Mesendoderm (in vitro differentiated cells): ENCODE measurements at regions not wholly inside any gene's neighbourhood (a gene's known extent, or its start where the extent isn't known, plus 50 kb on each side); places are given as distances from the start of the nearest gene placed in this dataset.

ENCODE experiments used
- DNase-seq: peaks from one replicate; pipeline ENCODE4 v3.0.0; 2013
- H2AK5ac ChIP-seq: 2 replicates; pipeline ENCODE4 v1.6.1; 2013; ENCODE audit warnings: low read length, inconsistent platforms
- H2BK120ac ChIP-seq: 2 replicates; pipeline ENCODE4 v1.6.1; 2013; ENCODE audit warnings: low read depth, mild to moderate bottlenecking, low read length, moderate library complexity, mixed read lengths
- H2BK15ac ChIP-seq: replicated peaks from 2 replicates; pipeline ENCODE4 v1.6.1; 2013; ENCODE audit warnings: low read depth, mild to moderate bottlenecking, moderate library complexity
- H2BK5ac ChIP-seq: 2 replicates; pipeline ENCODE4 v1.6.1; 2013; ENCODE audit warnings: low read length, inconsistent platforms
- H3K18ac ChIP-seq: 2 replicates; pipeline ENCODE4 v1.6.1; 2013; ENCODE audit warnings: mild to moderate bottlenecking, low read length, mixed read lengths
- H3K23ac ChIP-seq: one replicate; pipeline ENCODE4 v1.6.1; 2013; ENCODE audit warnings: low read length
- H3K27ac ChIP-seq: 2 replicates; pipeline ENCODE4 v1.5.1; 2013; ENCODE audit warnings: low read depth, mild to moderate bottlenecking, inconsistent platforms, low read length, moderate library complexity
- H3K27me3 ChIP-seq: 2 replicates; pipeline ENCODE4 v1.6.1; 2013; ENCODE audit warnings: low read length, control low read depth, mild to moderate bottlenecking, inconsistent platforms; ENCODE audit not compliant: insufficient read depth, poor library complexity
- H3K36me3 ChIP-seq: 2 replicates; pipeline ENCODE4 v1.6.1; 2013; ENCODE audit warnings: low read length, inconsistent platforms; ENCODE audit not compliant: control insufficient read depth, insufficient read depth
- H3K4ac ChIP-seq: one replicate; pipeline ENCODE4 v1.6.1; 2013; ENCODE audit warnings: low read depth, mild to moderate bottlenecking, low read length, moderate library complexity
- H3K4me1 ChIP-seq: 2 replicates; pipeline ENCODE4 v1.6.1; 2013; ENCODE audit warnings: low read depth, low read length, inconsistent platforms; ENCODE audit not compliant: control insufficient read depth
- H3K4me2 ChIP-seq: 2 replicates; pipeline ENCODE4 v1.6.1; 2013; ENCODE audit warnings: low read length
- H3K4me3 ChIP-seq: 2 replicates; pipeline ENCODE4 v1.5.1; 2013; ENCODE audit warnings: mild to moderate bottlenecking, low read length
- H3K56ac ChIP-seq: one replicate; pipeline ENCODE4 v1.6.1; 2013; ENCODE audit warnings: low read length
- H3K79me1 ChIP-seq: 2 replicates; pipeline ENCODE4 v1.6.1; 2013; ENCODE audit warnings: low read length, inconsistent platforms
- H3K79me2 ChIP-seq: 2 replicates; pipeline ENCODE4 v1.6.1; 2013; ENCODE audit warnings: mild to moderate bottlenecking, low read length; ENCODE audit not compliant: control insufficient read depth, insufficient read depth
- H3K9ac ChIP-seq: 2 replicates; pipeline ENCODE4 v1.6.1; 2013; ENCODE audit warnings: low read length, inconsistent platforms
- H4K5ac ChIP-seq: one replicate; pipeline ENCODE4 v1.6.1; 2013; ENCODE audit warnings: low read length
- H4K8ac ChIP-seq: one replicate; pipeline ENCODE4 v1.6.1; 2013; ENCODE audit warnings: low read depth, mild to moderate bottlenecking, control low read depth, low read length, moderate library complexity
- WGBS: extraction: QIAGEN DNeasy Blood & Tissue Kit; methylation state at CpG from one replicate; pipeline ENCODE4 v1.1.7; 2013; ENCODE audit warnings: low lambda C conversion rate, missing lambda C conversion rate; ENCODE audit not compliant: insufficient coverage; ENCODE audit errors: extremely low coverage; 5-methylcytosine and 5-hydroxymethylcytosine counted together

DNA sequence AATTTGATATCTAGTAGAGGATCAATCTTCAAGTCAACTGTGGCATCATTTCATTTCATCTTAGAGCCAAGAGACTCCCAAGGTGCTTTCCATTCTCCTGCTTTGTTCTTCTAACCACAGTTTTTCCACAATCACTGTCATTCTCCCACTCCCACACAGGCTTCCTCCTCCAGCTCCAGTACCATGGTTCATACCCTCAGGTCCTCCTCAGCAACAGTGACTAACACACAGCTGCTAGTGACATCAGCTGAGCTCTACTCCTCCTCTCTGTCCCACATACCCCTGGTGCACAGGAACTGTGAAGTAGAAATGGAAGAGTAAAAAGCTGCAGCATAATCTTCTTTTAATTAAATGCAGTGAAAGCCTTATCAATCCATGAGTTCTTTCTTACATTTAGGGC, 200.2 kb upstream of the DPH6 start:
- no peak overlapping the region for H2BK15ac ChIP-seq

DNA sequence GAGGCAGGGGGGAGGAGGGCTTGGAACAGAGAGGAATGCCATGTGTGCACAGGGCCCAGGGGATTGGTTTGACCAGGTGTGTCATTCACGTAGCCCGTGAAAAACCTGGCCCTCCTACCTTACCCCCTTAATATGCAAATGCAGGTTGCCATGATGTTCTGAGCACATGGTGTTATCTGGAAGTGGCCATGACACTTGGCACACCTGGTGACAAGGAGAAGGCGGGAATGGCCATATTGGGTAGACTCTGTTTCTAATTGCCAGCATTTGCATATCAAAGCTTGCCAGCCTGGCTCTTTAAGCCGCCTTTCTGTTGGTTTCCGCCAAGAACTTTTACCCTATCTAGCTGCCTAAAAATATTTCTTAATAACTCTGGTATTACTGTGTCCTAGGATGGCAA, 202.1 kb upstream of the DPH6 start:
- no peaks in the 10 kb centered on the region for H3K27me3 ChIP-seq
- H3K79me2 ChIP-seq: no peaks in the 10 kb centered on the region
- H3K23ac ChIP-seq: no peak overlapping the region
- no peak overlapping the region for H2BK5ac ChIP-seq
- no peak overlapping the region for H3K9ac ChIP-seq
- H3K4me2 ChIP-seq: no peak overlapping the region
- H2AK5ac ChIP-seq: no peak overlapping the region
- H4K5ac ChIP-seq: no peak overlapping the region
- no peak overlapping the region for H3K27ac ChIP-seq
- H3K56ac ChIP-seq: no peak overlapping the region
- WGBS: no CpG with 5 or more reads among the region's 5 CpGs
- H3K4me1 ChIP-seq: no peaks in the 10 kb centered on the region
- no peaks in the 10 kb centered on the region for H3K79me1 ChIP-seq
- H2BK15ac ChIP-seq: no peak overlapping the region
- H3K36me3 ChIP-seq: no peaks in the 10 kb centered on the region
- no peak for DNase-seq
- H3K18ac ChIP-seq: no peak overlapping the region
- H4K8ac ChIP-seq: no peak overlapping the region
- no peak overlapping the region for H3K4me3 ChIP-seq
- no peak overlapping the region for H3K4ac ChIP-seq
- H2BK120ac ChIP-seq: no peak overlapping the region

More for the DNA sequence above, 200.2 kb upstream of the DPH6 start:
- peak; percentile 29 for DNase-seq
- Histone ChIP-seq H3K79me2 (no peaks in the 10 kb centered on the region), H3K4me1 (no peaks in the 10 kb centered on the region), H3K27ac (no peak overlapping the region), H4K5ac (no peak overlapping the region), H3K9ac (no peak overlapping the region), H3K23ac (no peak overlapping the region), H4K8ac (no peak overlapping the region), H3K4me3 (no peak overlapping the region), H2AK5ac (no peak overlapping the region), H3K36me3 (no peaks in the 10 kb centered on the region), H3K18ac (no peak overlapping the region), H3K56ac (no peak overlapping the region), H3K27me3 (no peaks in the 10 kb centered on the region), H3K4ac (no peak overlapping the region), H2BK120ac (no peak overlapping the region), H2BK5ac (no peak overlapping the region), H3K4me2 (no peak overlapping the region), H3K79me1 (no peaks in the 10 kb centered on the region)

DNA sequence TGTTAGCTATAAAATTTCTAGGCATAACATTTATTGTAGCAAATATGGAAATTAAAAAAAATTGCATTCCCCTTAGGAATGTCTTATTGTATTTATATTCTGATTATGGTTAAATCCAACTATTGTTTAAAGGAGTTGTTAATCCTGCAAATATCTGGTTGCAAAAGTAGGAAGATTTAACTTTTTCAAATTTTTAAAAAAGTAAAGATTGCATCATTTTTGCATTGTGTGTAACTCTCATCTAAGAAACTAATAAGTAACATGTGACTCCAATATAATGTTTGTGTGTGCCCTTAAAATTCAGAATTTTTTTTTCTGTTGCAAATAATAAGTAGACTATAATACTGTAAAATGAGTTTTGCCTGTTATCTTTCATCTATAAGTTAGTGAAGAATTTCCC, 204.1 kb upstream of the DPH6 start:
- H3K9ac ChIP-seq: no peak overlapping the region
- no peaks in the 10 kb centered on the region for H3K79me2 ChIP-seq
- no peak overlapping the region for H3K4me3 ChIP-seq
- no peak overlapping the region for H2AK5ac ChIP-seq
- H4K5ac ChIP-seq: no peak overlapping the region
- no peak overlapping the region for H2BK5ac ChIP-seq
- H3K4ac ChIP-seq: no peak overlapping the region
- no peak overlapping the region for H2BK120ac ChIP-seq
- no peaks in the 10 kb centered on the region for H3K36me3 ChIP-seq
- H3K4me2 ChIP-seq: no peak overlapping the region
- H3K18ac ChIP-seq: no peak overlapping the region
- no peaks in the 10 kb centered on the region for H3K4me1 ChIP-seq
- no peak overlapping the region for H2BK15ac ChIP-seq
- no peak overlapping the region for H3K56ac ChIP-seq
- H3K79me1 ChIP-seq: no peaks in the 10 kb centered on the region
- no peak for DNase-seq
- no peak overlapping the region for H3K23ac ChIP-seq
- H3K27me3 ChIP-seq: no peaks in the 10 kb centered on the region
- H4K8ac ChIP-seq: no peak overlapping the region
- H3K27ac ChIP-seq: no peak overlapping the region

DNA sequence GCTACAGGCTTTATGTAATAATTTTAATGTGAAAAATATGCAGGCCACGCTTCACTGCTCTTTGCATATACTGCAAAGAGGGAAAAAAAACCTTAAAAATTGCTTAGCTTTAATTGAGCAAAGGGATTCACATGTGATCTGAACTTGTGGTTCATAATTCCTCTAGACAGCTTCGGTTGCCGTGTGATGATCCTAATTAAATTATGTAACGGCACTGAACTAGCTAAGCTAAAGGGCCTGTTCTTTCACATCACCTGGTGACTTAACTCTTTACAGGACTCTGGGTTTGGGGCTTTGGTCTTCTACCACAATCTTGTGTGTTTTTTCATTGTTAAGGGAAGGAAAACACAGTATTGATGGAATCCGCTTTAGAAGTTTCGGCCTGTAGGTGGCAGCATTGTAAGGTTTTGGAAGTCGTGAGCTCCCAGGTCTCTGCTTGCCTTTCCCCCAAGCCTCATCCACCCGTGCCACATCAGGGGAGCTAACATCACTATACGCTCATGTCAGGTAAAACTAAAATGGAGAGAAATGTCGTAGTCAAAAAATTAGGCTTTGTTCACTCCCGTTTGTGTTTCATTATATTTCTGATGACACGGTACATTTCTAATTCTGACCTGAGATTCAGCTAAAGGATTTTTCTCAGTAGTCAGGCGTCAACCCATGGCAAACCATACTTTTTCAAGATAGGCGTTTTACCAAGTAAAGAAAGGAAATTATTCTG, 205.6 kb upstream of the DPH6 start:
- Histone ChIP-seq H3K9ac (no peak overlapping the region), H3K27me3 (no peaks in the 10 kb centered on the region), H2BK5ac (no peak overlapping the region), H3K4me3 (no peak overlapping the region), H3K79me2 (no peaks in the 10 kb centered on the region), H2AK5ac (no peak overlapping the region), H3K23ac (no peak overlapping the region), H4K8ac (no peak overlapping the region), H3K79me1 (no peaks in the 10 kb centered on the region), H3K27ac (no peak overlapping the region), H4K5ac (no peak overlapping the region), H2BK15ac (no peak overlapping the region), H3K36me3 (no peaks in the 10 kb centered on the region), H3K56ac (no peak overlapping the region), H3K4me2 (no peak overlapping the region), H3K4me1 (no peaks in the 10 kb centered on the region), H3K4ac (no peak overlapping the region), H3K18ac (no peak overlapping the region), H2BK120ac (no peak overlapping the region)
- WGBS: no CpG with 5 or more reads among the region's 14 CpGs
- peak; percentile 87 for DNase-seq

DNA sequence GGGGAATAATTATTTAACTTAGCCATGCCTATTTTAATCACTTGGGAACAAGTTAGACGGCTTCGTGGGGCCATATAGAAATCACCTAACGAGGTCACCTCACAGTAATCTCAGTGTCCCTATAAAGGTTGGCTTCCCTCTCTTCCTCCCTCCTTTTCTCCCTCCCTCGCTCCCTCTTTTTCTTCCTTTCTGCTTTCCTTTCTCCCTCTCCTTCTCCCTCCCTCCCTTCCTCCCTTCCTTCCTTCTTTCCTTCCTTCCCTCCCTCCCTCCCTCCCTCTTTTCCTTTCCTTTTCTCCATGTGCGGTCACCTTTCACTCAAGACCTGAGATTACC, 206.1 kb upstream of the DPH6 start:
- H4K5ac ChIP-seq: no peak overlapping the region

DNA sequence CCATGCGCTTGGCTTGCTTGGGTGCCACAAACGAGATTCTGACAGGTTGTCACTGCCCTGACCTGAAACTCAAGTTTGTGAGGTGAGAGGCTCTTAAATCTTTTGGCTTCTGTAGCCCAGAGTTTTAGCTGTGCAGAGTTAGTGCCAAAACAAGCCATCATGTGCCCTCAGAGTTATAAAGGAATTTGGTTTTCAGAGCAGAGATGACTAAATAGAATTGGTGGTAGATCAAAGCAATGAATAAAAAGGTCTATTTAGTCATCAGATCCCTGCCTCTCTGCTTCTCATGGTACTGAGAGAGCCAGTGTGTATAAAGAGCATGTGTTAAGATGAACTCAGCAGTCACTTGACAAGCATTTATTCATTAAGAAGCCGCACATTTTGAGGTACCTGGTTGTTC, 207.5 kb upstream of the DPH6 start:
- H3K79me1 ChIP-seq: no peaks in the 10 kb centered on the region
- no peak overlapping the region for H2BK15ac ChIP-seq
- no peaks in the 10 kb centered on the region for H3K27me3 ChIP-seq
- H2AK5ac ChIP-seq: no peak overlapping the region
- H3K4ac ChIP-seq: no peak overlapping the region
- H2BK120ac ChIP-seq: no peak overlapping the region
- WGBS: no CpG with 5 or more reads among the region's 3 CpGs
- DNase-seq: no peak
- no peak overlapping the region for H2BK5ac ChIP-seq
- no peak overlapping the region for H3K4me2 ChIP-seq
- no peak overlapping the region for H4K8ac ChIP-seq
- no peak overlapping the region for H3K23ac ChIP-seq
- no peaks in the 10 kb centered on the region for H3K79me2 ChIP-seq
- H3K4me1 ChIP-seq: no peaks in the 10 kb centered on the region
- no peak overlapping the region for H3K4me3 ChIP-seq
- H3K9ac ChIP-seq: no peak overlapping the region
- no peak overlapping the region for H3K18ac ChIP-seq
- no peak overlapping the region for H3K56ac ChIP-seq
- H4K5ac ChIP-seq: no peak overlapping the region
- no peaks in the 10 kb centered on the region for H3K36me3 ChIP-seq
- no peak overlapping the region for H3K27ac ChIP-seq

More for the DNA sequence above, 206.1 kb upstream of the DPH6 start:
- H3K36me3 ChIP-seq: no peaks in the 10 kb centered on the region
- no peak overlapping the region for H2BK15ac ChIP-seq
- no CpG with 5 or more reads among the region's 5 CpGs for WGBS
- no peak overlapping the region for H4K8ac ChIP-seq
- no peak for DNase-seq
- H3K79me2 ChIP-seq: no peaks in the 10 kb centered on the region
- no peak overlapping the region for H3K56ac ChIP-seq
- no peak overlapping the region for H3K4ac ChIP-seq
- no peak overlapping the region for H3K9ac ChIP-seq
- no peak overlapping the region for H2AK5ac ChIP-seq
- no peak overlapping the region for H3K4me2 ChIP-seq
- H2BK120ac ChIP-seq: no peak overlapping the region
- no peak overlapping the region for H2BK5ac ChIP-seq
- H3K27ac ChIP-seq: no peak overlapping the region
- no peak overlapping the region for H3K18ac ChIP-seq
- H3K23ac ChIP-seq: no peak overlapping the region
- H3K4me1 ChIP-seq: no peaks in the 10 kb centered on the region
- H3K27me3 ChIP-seq: no peaks in the 10 kb centered on the region
- H3K4me3 ChIP-seq: no peak overlapping the region
- no peaks in the 10 kb centered on the region for H3K79me1 ChIP-seq
